WTC11 (cell line): ENCODE measurements at regions not wholly inside any gene's neighbourhood (a gene's known extent, or its start where the extent isn't known, plus 50 kb on each side); places are given as distances from the start of the nearest gene placed in this dataset.

Experiments used
- ATAC-seq: fragments of 200-7000 bp; cut with Tn5 transposase; 2 replicates; pipeline ENCODE4 v1.10.0; 2021; ENCODE audit warnings: mild to moderate bottlenecking, moderate library complexity
- CTCF ChIA-PET: fragments of 300-600 bp; sonication (Branson Sonifier 250); formaldehyde crosslinking; loops from one replicate; lab custom pipeline; 2021; ENCODE audit warnings: antibody characterized with exemption; lab: Charles Lee
- POLR2A ChIA-PET: fragments of 350-600 bp; sonication (Branson Sonifier 250); formaldehyde crosslinking; loops from one replicate; lab custom pipeline; 2021; ENCODE audit warnings: antibody characterized with exemption; lab: Charles Lee
- DNase-seq: peaks from one replicate; pipeline ENCODE4 v3.0.0; 2021; ENCODE audit warnings: low spot score
- H3K27ac Mint-ChIP-seq: 2 replicates; pipeline ENCODE4 v1.8.0; 2021; ENCODE audit warnings: mixed read lengths
- H3K27me3 Mint-ChIP-seq: 2 replicates; pipeline ENCODE4 v1.8.0; 2021; ENCODE audit warnings: low read depth, mild to moderate bottlenecking, moderate library complexity, mixed read lengths
- H3K36me3 Mint-ChIP-seq: 2 replicates; pipeline ENCODE4 v1.8.0; 2021; ENCODE audit warnings: mixed read lengths
- H3K4me1 Mint-ChIP-seq: 2 replicates; pipeline ENCODE4 v1.8.0; 2022; ENCODE audit warnings: mixed read lengths
- H3K4me3 Mint-ChIP-seq: 2 replicates; pipeline ENCODE4 v1.8.0; 2021; ENCODE audit warnings: mild to moderate bottlenecking, moderate library complexity, mixed read lengths
- H3K9me3 Mint-ChIP-seq: 2 replicates; pipeline ENCODE4 v1.8.0; 2021; ENCODE audit warnings: mixed read lengths
- ATF3 ChIP-seq: sonication (generic); formaldehyde crosslinking; conservative IDR thresholded peaks from 2 replicates; pipeline ENCODE4 v1.8.1; 2022; ENCODE audit warnings: mild to moderate bottlenecking, missing genetic modification reagents
- CREB1 ChIP-seq: sonication (generic); formaldehyde crosslinking; IDR thresholded peaks from 2 replicates; pipeline ENCODE4 v1.8.0; 2023; ENCODE audit warnings: mild to moderate bottlenecking, missing genetic modification reagents
- E2F4 ChIP-seq: sonication (generic); formaldehyde crosslinking; IDR thresholded peaks from 2 replicates; pipeline ENCODE4 v1.8.1; 2022; ENCODE audit warnings: low read depth, mild to moderate bottlenecking, moderate library complexity, missing genetic modification reagents, borderline replicate concordance
- FOXJ3 ChIP-seq: sonication (generic); formaldehyde crosslinking; IDR thresholded peaks from 2 replicates; pipeline ENCODE4 v1.9.0; 2021; ENCODE audit warnings: missing genetic modification reagents, mild to moderate bottlenecking, borderline replicate concordance
- FOXP1 ChIP-seq: sonication (generic); formaldehyde crosslinking; IDR thresholded peaks from 2 replicates; pipeline ENCODE4 v1.8.0; 2022; ENCODE audit warnings: missing genetic modification reagents, mild to moderate bottlenecking, moderate library complexity, borderline replicate concordance
- HMGA2 ChIP-seq: fragments of 250-450 bp; sonication (Bioruptor Pico); IDR thresholded peaks from 2 replicates; pipeline ENCODE4 v1.4.0; 2021; ENCODE audit warnings: mild to moderate bottlenecking, moderate library complexity
- JAZF1 ChIP-seq: fragments of 250-450 bp; sonication (Bioruptor Pico); IDR thresholded peaks from 2 replicates; pipeline ENCODE4 v1.9.0; 2021; ENCODE audit warnings: moderate library complexity, mild to moderate bottlenecking, inconsistent platforms
- MXD4 ChIP-seq: fragments of 250-450 bp; sonication (Bioruptor Pico); IDR thresholded peaks from 2 replicates; pipeline ENCODE4 v1.8.0; 2021; ENCODE audit warnings: mild to moderate bottlenecking, moderate library complexity, borderline replicate concordance
- NFE2L1 ChIP-seq: sonication (generic); formaldehyde crosslinking; IDR thresholded peaks from 2 replicates; pipeline ENCODE4 v1.8.1; 2023; ENCODE audit warnings: missing genetic modification reagents
- NR1H2 ChIP-seq: sonication (generic); formaldehyde crosslinking; IDR thresholded peaks from 2 replicates; pipeline ENCODE4 v1.9.0; 2021; ENCODE audit warnings: mild to moderate bottlenecking, moderate library complexity, missing genetic modification reagents
- RELA ChIP-seq: sonication (generic); formaldehyde crosslinking; IDR thresholded peaks from 2 replicates; pipeline ENCODE4 v1.8.1; 2022; ENCODE audit warnings: missing genetic modification reagents, mild to moderate bottlenecking, borderline replicate concordance
- SOX15 ChIP-seq: fragments of 250-450 bp; sonication (Bioruptor Pico); IDR thresholded peaks from 2 replicates; pipeline ENCODE4 v1.9.0; 2021; ENCODE audit warnings: mild to moderate bottlenecking
- SP1 ChIP-seq: sonication (generic); formaldehyde crosslinking; conservative IDR thresholded peaks from 2 replicates; pipeline ENCODE4 v1.8.1; 2022; ENCODE audit warnings: missing genetic modification reagents
- TEAD4 ChIP-seq: sonication (generic); formaldehyde crosslinking; IDR thresholded peaks from 2 replicates; pipeline ENCODE4 v1.8.0; 2022; ENCODE audit warnings: mild to moderate bottlenecking, missing genetic modification reagents
- ZBTB21 ChIP-seq: sonication (generic); formaldehyde crosslinking; IDR thresholded peaks from 2 replicates; pipeline ENCODE4 v1.8.1; 2023; ENCODE audit warnings: mild to moderate bottlenecking, missing genetic modification reagents, borderline replicate concordance
- ZNF121 ChIP-seq: sonication (generic); formaldehyde crosslinking; IDR thresholded peaks from 2 replicates; pipeline ENCODE4 v1.8.0; 2023; ENCODE audit warnings: missing genetic modification reagents
- ZNF219 ChIP-seq: sonication (generic); formaldehyde crosslinking; IDR thresholded peaks from 2 replicates; pipeline ENCODE4 v1.8.0; 2023; ENCODE audit warnings: missing genetic modification reagents, mild to moderate bottlenecking, borderline replicate concordance
- ZNF396 ChIP-seq: fragments of 250-450 bp; sonication (Bioruptor Pico); IDR thresholded peaks from 2 replicates; pipeline ENCODE4 v1.8.0; 2021; ENCODE audit warnings: mild to moderate bottlenecking, moderate library complexity, borderline replicate concordance
- ZNF423 ChIP-seq: fragments of 250-450 bp; sonication (Bioruptor Pico); IDR thresholded peaks from 2 replicates; pipeline ENCODE4 v2.1.2; 2022; ENCODE audit warnings: mild to moderate bottlenecking, moderate library complexity
- ZNF425 ChIP-seq: fragments of 250-450 bp; sonication (Bioruptor Pico); conservative IDR thresholded peaks from 2 replicates; pipeline ENCODE4 v1.9.0; 2021; ENCODE audit warnings: mild to moderate bottlenecking
- ZNF512 ChIP-seq: sonication (generic); formaldehyde crosslinking; IDR thresholded peaks from 2 replicates; pipeline ENCODE4 v1.8.1; 2022; ENCODE audit warnings: missing genetic modification reagents, borderline replicate concordance
- TF ChIP-seq, protein P1 (sequence below): fragments of 250-450 bp; sonication (Bioruptor Pico); IDR thresholded peaks from 2 replicates; pipeline ENCODE4 v1.9.0; 2021; ENCODE audit warnings: moderate library complexity, mild to moderate bottlenecking, inconsistent platforms, borderline replicate concordance
- TF ChIP-seq, protein P2 (sequence below): sonication (generic); formaldehyde crosslinking; IDR thresholded peaks from 2 replicates; pipeline ENCODE4 v1.8.0; 2023; ENCODE audit warnings: mild to moderate bottlenecking, missing genetic modification reagents
- TF ChIP-seq, protein P3 (sequence below): sonication (generic); formaldehyde crosslinking; IDR thresholded peaks from 2 replicates; pipeline ENCODE4 v1.8.1; 2023; ENCODE audit warnings: mild to moderate bottlenecking, missing genetic modification reagents

DNA sequence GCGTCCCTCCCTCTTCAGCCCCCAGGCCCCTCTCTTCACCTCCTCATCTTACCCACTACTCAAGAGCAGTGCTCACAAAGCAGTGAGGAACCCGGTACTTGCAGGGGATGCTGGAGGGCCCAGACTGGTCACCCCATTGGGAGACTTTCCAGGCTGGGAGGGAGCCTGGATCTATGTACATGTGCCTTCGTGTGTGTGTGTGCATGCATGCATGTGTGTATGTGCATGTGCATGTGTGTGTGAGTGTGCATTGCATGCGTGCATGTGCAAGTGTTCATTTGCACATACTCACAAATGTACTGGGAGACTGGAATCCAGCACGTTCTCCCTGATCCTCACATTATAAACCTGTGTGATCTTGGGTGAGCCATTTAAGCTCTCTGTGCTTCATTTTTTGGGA, 696.0 kb upstream of the EEF2KMT start:
- CTCF ChIA-PET, result no interaction called here
- no peak for ATAC-seq
- no peaks in the 10 kb centered on the region for H3K4me1 Mint-ChIP-seq

GRCh38 chr16:5791011-5791657, 693.5 kb upstream of the EEF2KMT start:
- CTCF ChIA-PET, result no interaction called here
- Mint-ChIP-seq H3K4me3 (no peak overlapping the region), H3K27me3 (peaks cover 23% of the 10 kb centered on the region), H3K36me3 (peaks cover 77% of the 10 kb centered on the region), H3K4me1 (no peaks in the 10 kb centered on the region), H3K27ac (no peak overlapping the region), H3K9me3 (peaks cover 96% of the 10 kb centered on the region)
- DNase-seq (no peak), ATAC-seq (no peak)
- POLR2A ChIA-PET, result no interaction called here
- TF ChIP-seq TEAD4 (CRISPR knock-in tag) (no peak), ZNF425 (no peak), E2F4 (CRISPR knock-in tag) (no peak), NFE2L1 (CRISPR knock-in tag) (no peak), FOXP1 (CRISPR knock-in tag) (no peak), ZBTB21 (no peak), JAZF1 (no peak), NR1H2 (no peak), ZNF512 (CRISPR knock-in tag) (no peak), ZNF219 (no peak), ATF3 (CRISPR knock-in tag) (no peak), SOX15 (CRISPR knock-in tag) (no peak), SP1 (no peak)
- TF ChIP-seq, protein P1, sequence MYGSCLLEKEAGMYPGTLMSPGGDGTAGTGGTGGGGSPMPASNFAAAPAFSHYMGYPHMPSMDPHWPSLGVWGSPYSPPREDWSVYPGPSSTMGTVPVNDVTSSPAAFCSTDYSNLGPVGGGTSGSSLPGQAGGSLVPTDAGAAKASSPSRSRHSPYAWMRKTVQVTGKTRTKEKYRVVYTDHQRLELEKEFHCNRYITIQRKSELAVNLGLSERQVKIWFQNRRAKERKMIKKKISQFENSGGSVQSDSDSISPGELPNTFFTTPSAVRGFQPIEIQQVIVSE (CRISPR knock-in tag), result no peak
- TF ChIP-seq, protein P2, sequence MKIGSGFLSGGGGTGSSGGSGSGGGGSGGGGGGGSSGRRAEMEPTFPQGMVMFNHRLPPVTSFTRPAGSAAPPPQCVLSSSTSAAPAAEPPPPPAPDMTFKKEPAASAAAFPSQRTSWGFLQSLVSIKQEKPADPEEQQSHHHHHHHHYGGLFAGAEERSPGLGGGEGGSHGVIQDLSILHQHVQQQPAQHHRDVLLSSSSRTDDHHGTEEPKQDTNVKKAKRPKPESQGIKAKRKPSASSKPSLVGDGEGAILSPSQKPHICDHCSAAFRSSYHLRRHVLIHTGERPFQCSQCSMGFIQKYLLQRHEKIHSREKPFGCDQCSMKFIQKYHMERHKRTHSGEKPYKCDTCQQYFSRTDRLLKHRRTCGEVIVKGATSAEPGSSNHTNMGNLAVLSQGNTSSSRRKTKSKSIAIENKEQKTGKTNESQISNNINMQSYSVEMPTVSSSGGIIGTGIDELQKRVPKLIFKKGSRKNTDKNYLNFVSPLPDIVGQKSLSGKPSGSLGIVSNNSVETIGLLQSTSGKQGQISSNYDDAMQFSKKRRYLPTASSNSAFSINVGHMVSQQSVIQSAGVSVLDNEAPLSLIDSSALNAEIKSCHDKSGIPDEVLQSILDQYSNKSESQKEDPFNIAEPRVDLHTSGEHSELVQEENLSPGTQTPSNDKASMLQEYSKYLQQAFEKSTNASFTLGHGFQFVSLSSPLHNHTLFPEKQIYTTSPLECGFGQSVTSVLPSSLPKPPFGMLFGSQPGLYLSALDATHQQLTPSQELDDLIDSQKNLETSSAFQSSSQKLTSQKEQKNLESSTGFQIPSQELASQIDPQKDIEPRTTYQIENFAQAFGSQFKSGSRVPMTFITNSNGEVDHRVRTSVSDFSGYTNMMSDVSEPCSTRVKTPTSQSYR (CRISPR knock-in tag), result no peak

More for the DNA sequence above, 696.0 kb upstream of the EEF2KMT start:
- no peak for DNase-seq
- no peak for TF ChIP-seq ZNF121 (CRISPR knock-in tag)
- no peak for TF ChIP-seq CREB1
- TF ChIP-seq, protein P1 (CRISPR knock-in tag), result no peak
- no peak for TF ChIP-seq MXD4 (CRISPR knock-in tag)
- no peak for TF ChIP-seq RELA
- TF ChIP-seq ZNF396 (CRISPR knock-in tag), result no peak
- TF ChIP-seq, protein P3, sequence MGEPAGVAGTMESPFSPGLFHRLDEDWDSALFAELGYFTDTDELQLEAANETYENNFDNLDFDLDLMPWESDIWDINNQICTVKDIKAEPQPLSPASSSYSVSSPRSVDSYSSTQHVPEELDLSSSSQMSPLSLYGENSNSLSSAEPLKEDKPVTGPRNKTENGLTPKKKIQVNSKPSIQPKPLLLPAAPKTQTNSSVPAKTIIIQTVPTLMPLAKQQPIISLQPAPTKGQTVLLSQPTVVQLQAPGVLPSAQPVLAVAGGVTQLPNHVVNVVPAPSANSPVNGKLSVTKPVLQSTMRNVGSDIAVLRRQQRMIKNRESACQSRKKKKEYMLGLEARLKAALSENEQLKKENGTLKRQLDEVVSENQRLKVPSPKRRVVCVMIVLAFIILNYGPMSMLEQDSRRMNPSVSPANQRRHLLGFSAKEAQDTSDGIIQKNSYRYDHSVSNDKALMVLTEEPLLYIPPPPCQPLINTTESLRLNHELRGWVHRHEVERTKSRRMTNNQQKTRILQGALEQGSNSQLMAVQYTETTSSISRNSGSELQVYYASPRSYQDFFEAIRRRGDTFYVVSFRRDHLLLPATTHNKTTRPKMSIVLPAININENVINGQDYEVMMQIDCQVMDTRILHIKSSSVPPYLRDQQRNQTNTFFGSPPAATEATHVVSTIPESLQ (CRISPR knock-in tag), result no peak
- no peak for TF ChIP-seq HMGA2 (CRISPR knock-in tag)
- no peak for TF ChIP-seq SOX15 (CRISPR knock-in tag)
- no peak for TF ChIP-seq ZNF423
- no peak for TF ChIP-seq SP1
- no peak for TF ChIP-seq FOXJ3 (CRISPR knock-in tag)
- H3K36me3 Mint-ChIP-seq, result peaks cover 79% of the 10 kb centered on the region
- peaks cover 96% of the 10 kb centered on the region for H3K9me3 Mint-ChIP-seq
- H3K27me3 Mint-ChIP-seq, result peaks cover 14% of the 10 kb centered on the region
- H3K27ac Mint-ChIP-seq, result no peak overlapping the region
- H3K4me3 Mint-ChIP-seq, result no peak overlapping the region
- POLR2A ChIA-PET, result no interaction called here
